Liver (tissue), 8 donors: ENCODE measurements at regions not wholly inside any gene's neighbourhood (a gene's known extent, or its start where the extent isn't known, plus 50 kb on each side); places are given as distances from the start of the nearest gene placed in this dataset.

Source experiments
- DNase-seq: peaks from one replicate; pipeline ENCODE4 v3.0.0-alpha.2; 2017; ENCODE audit warnings: low spot score
- H3K27ac ChIP-seq, 2 donors: one replicate each; pipeline ENCODE4 v1.7.0; 2013; ENCODE audit warnings: inconsistent platforms in 2 of 2, low read length in 2 of 2, control low read depth in 1 of 2, low read depth in 1 of 2, mild to moderate bottlenecking in 1 of 2
- H3K27me3 ChIP-seq, 4 donors: one replicate each; pipeline versions ENCODE4 v1.6.1 to v1.7.0; 2013; ENCODE audit warnings: low read length in 3 of 4, inconsistent platforms in 1 of 4, mild to moderate bottlenecking in 1 of 4, moderate library complexity in 1 of 4; ENCODE audit not compliant: control insufficient read depth in 4 of 4, insufficient read depth in 4 of 4
- H3K36me3 ChIP-seq, 4 donors: one replicate each; pipeline versions ENCODE4 v1.6.1 to v1.7.0; 2013; ENCODE audit warnings: low read length in 3 of 4, mild to moderate bottlenecking in 3 of 4, low read depth in 1 of 4, moderate library complexity in 1 of 4; ENCODE audit not compliant: control insufficient read depth in 4 of 4, insufficient read depth in 3 of 4
- H3K4me1 ChIP-seq, 4 donors: one replicate each; pipeline versions ENCODE4 v1.6.1 to v1.7.0; 2013; ENCODE audit warnings: low read length in 3 of 4, mild to moderate bottlenecking in 3 of 4, moderate library complexity in 1 of 4; ENCODE audit not compliant: control insufficient read depth in 4 of 4, insufficient read depth in 4 of 4
- H3K4me3 ChIP-seq, 3 donors: one replicate each; pipeline versions ENCODE4 v1.6.1 to v1.7.0; 2013; ENCODE audit warnings: low read length in 3 of 3, control low read depth in 1 of 3, low read depth in 1 of 3, mild to moderate bottlenecking in 1 of 3
- H3K9ac ChIP-seq, 2 donors: one replicate each; pipeline ENCODE4 v1.7.0; 2013; ENCODE audit warnings: low read length in 2 of 2, mild to moderate bottlenecking in 2 of 2, moderate library complexity in 2 of 2, control low read depth in 1 of 2, low read depth in 1 of 2
- H3K9me3 ChIP-seq, 4 donors: one replicate each; pipeline versions ENCODE4 v1.6.1 to v1.7.0; 2013; ENCODE audit warnings: low read length in 3 of 4; ENCODE audit not compliant: control insufficient read depth in 4 of 4
- EGR1 ChIP-seq, 2 donors: IDR thresholded peaks; 2 replicates each; pipeline ENCODE4 v1.6.1; 2016 to 2018; ENCODE audit warnings: antibody characterized with exemption in 2 of 2, low read depth in 2 of 2
- FOXA1 ChIP-seq: IDR thresholded peaks from 2 replicates; pipeline ENCODE4 v1.6.1; 2016; ENCODE audit warnings: antibody characterized with exemption
- FOXA2 ChIP-seq: IDR thresholded peaks from 2 replicates; pipeline ENCODE4 v1.6.1; 2016; ENCODE audit warnings: antibody characterized with exemption
- GABPA ChIP-seq, 2 donors: IDR thresholded peaks in 1 of 2; conservative IDR thresholded peaks in 1 of 2; 2 replicates each; pipeline ENCODE4 v1.6.1; 2016; ENCODE audit warnings: antibody characterized with exemption in 2 of 2, mild to moderate bottlenecking in 1 of 2, moderate library complexity in 1 of 2
- HNF4A ChIP-seq, 2 donors: conservative IDR thresholded peaks; 2 replicates each; pipeline ENCODE4 v1.6.1; 2016; ENCODE audit warnings: antibody characterized with exemption in 2 of 2, mild to moderate bottlenecking in 2 of 2
- JUND ChIP-seq, 2 donors: IDR thresholded peaks; 2 replicates each; pipeline ENCODE4 v1.6.1; 2016; ENCODE audit warnings: antibody characterized with exemption in 2 of 2
- NR2F2 ChIP-seq: IDR thresholded peaks from 2 replicates; pipeline ENCODE4 v1.6.1; 2016; ENCODE audit warnings: antibody characterized with exemption
- RAD21 ChIP-seq, 2 donors: IDR thresholded peaks; 2 replicates each; pipeline ENCODE4 v1.6.1; 2016; ENCODE audit warnings: antibody characterized with exemption in 2 of 2, mild to moderate bottlenecking in 2 of 2
- REST ChIP-seq: IDR thresholded peaks from 2 replicates; pipeline ENCODE4 v1.6.1; 2016; ENCODE audit warnings: antibody characterized with exemption, mild to moderate bottlenecking
- RXRA ChIP-seq, 2 donors: IDR thresholded peaks; 2 replicates each; pipeline ENCODE4 v1.6.1; 2017 to 2018; ENCODE audit warnings: antibody characterized with exemption in 2 of 2, mild to moderate bottlenecking in 1 of 2
- SP1 ChIP-seq: IDR thresholded peaks from 2 replicates; pipeline ENCODE4 v1.6.1; 2018; ENCODE audit warnings: antibody characterized with exemption, mild to moderate bottlenecking
- TAF1 ChIP-seq: conservative IDR thresholded peaks from 2 replicates; pipeline ENCODE4 v1.6.1; 2016; ENCODE audit warnings: antibody characterized with exemption, mild to moderate bottlenecking
- YY1 ChIP-seq: IDR thresholded peaks from 2 replicates; pipeline ENCODE4 v1.6.1; 2016; ENCODE audit warnings: antibody characterized with exemption, mild to moderate bottlenecking
- WGBS: extraction: QIAGEN DNeasy Blood & Tissue Kit; methylation state at CpG from one replicate; pipeline ENCODE4 v1.1.7; 2013; 5-methylcytosine and 5-hydroxymethylcytosine counted together
- TF ChIP-seq, protein P1 (sequence below): IDR thresholded peaks from 2 replicates; pipeline ENCODE4 v1.6.1; 2016; ENCODE audit warnings: antibody characterized with exemption
- TF ChIP-seq, protein P2 (sequence below): fragments of 150-350 bp; IDR thresholded peaks from 2 replicates; pipeline ENCODE4 v1.5.1; 2017; ENCODE audit warnings: improper control_type of control experiment, low read depth, low read length; ENCODE audit not compliant: missing input control
- TF ChIP-seq, protein P3 (sequence below): IDR thresholded peaks from 2 replicates; pipeline ENCODE4 v1.6.1; 2016; ENCODE audit warnings: antibody characterized with exemption
- TF ChIP-seq, protein P4 (sequence below): IDR thresholded peaks from 2 replicates; pipeline ENCODE4 v1.6.1; 2016; ENCODE audit warnings: antibody characterized with exemption
- donor health status: healthy.
- donor health status: healthy.
- donor health status: healthy.
- donor health status: healthy.
- donor health status: healthy.

DNA sequence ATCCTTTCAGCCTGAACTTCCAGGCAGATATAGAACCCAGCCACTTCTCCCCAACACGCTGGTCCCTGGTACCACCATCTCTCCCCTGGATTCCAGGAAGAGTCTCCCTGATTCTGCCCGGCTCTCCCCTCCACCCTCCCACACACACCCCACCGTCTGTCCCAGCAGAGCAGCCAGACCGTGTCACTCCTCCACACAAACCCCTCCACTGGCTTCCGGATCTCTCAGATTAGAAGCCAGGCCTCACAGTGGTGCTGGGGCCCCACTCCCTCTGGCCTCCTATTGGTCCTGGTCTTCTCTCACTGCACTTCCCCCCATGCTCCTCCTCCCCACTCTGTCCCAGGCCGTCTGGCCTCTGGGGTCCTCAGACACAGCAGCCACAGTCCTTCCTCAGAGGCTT, 52.4 kb upstream of the CDKN3 start:
- H3K9ac ChIP-seq, result no peak overlapping the region
- DNase-seq, result no peak
- H3K4me3 ChIP-seq, result no peak overlapping the region
- WGBS, result 70% methylated on average over 6 of the region's 6 CpGs
- H3K36me3 ChIP-seq, result no peaks in the 10 kb centered on the region
- TF ChIP-seq REST, result no peak
- no peak for TF ChIP-seq YY1
- TF ChIP-seq, protein P1, sequence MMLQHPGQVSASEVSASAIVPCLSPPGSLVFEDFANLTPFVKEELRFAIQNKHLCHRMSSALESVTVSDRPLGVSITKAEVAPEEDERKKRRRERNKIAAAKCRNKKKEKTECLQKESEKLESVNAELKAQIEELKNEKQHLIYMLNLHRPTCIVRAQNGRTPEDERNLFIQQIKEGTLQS, result no peak
- TF ChIP-seq RXRA (IDR thresholded peaks at IDR 0.05), result no peak
- no peaks in the 10 kb centered on the region for H3K9me3 ChIP-seq
- H3K27me3 ChIP-seq, result no peaks in the 10 kb centered on the region
- no peak overlapping the region for H3K27ac ChIP-seq
- no peaks in the 10 kb centered on the region for H3K4me1 ChIP-seq

DNA sequence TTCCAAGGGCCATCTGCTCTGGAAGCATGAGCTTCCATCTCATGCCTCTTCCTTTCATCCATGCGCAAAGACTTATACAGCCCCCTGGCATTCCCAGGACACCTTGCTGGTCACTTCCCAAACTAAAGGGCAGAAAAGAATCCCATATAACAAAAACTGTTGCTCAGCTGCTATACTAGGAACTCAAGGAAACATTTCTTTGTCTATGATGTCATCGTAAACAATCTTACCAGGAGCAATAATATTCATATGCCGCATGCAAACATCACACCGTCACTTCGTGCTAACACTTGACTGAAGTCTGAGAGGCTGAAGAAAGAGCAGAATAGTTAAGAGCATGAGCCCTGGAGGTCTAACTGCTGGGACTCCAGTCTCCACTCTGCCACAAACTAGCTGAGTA, 50.5 kb upstream of the CDKN3 start:
- no peak overlapping the region for H3K27ac ChIP-seq
- no peak for TF ChIP-seq GABPA (IDR thresholded peaks at IDR 0.05 in 1 of 2, conservative IDR thresholded peaks at IDR 0.05 in 1 of 2)
- TF ChIP-seq RAD21 (IDR thresholded peaks at IDR 0.05), result no peak
- TF ChIP-seq, protein P2, sequence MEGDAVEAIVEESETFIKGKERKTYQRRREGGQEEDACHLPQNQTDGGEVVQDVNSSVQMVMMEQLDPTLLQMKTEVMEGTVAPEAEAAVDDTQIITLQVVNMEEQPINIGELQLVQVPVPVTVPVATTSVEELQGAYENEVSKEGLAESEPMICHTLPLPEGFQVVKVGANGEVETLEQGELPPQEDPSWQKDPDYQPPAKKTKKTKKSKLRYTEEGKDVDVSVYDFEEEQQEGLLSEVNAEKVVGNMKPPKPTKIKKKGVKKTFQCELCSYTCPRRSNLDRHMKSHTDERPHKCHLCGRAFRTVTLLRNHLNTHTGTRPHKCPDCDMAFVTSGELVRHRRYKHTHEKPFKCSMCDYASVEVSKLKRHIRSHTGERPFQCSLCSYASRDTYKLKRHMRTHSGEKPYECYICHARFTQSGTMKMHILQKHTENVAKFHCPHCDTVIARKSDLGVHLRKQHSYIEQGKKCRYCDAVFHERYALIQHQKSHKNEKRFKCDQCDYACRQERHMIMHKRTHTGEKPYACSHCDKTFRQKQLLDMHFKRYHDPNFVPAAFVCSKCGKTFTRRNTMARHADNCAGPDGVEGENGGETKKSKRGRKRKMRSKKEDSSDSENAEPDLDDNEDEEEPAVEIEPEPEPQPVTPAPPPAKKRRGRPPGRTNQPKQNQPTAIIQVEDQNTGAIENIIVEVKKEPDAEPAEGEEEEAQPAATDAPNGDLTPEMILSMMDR, result no peak
- TF ChIP-seq FOXA1, result no peak
- TF ChIP-seq, protein P3, sequence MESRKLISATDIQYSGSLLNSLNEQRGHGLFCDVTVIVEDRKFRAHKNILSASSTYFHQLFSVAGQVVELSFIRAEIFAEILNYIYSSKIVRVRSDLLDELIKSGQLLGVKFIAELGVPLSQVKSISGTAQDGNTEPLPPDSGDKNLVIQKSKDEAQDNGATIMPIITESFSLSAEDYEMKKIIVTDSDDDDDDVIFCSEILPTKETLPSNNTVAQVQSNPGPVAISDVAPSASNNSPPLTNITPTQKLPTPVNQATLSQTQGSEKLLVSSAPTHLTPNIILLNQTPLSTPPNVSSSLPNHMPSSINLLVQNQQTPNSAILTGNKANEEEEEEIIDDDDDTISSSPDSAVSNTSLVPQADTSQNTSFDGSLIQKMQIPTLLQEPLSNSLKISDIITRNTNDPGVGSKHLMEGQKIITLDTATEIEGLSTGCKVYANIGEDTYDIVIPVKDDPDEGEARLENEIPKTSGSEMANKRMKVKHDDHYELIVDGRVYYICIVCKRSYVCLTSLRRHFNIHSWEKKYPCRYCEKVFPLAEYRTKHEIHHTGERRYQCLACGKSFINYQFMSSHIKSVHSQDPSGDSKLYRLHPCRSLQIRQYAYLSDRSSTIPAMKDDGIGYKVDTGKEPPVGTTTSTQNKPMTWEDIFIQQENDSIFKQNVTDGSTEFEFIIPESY, result no peak
- TF ChIP-seq RXRA (IDR thresholded peaks at IDR 0.05), result no peak
- TF ChIP-seq, protein P1, result no peak
- TF ChIP-seq, protein P4, sequence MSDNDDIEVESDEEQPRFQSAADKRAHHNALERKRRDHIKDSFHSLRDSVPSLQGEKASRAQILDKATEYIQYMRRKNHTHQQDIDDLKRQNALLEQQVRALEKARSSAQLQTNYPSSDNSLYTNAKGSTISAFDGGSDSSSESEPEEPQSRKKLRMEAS, result no peak
- TF ChIP-seq JUND (IDR thresholded peaks at IDR 0.05), result no peak
- no peak for TF ChIP-seq HNF4A (conservative IDR thresholded peaks at IDR 0.05)
- TF ChIP-seq TAF1, result no peak
- TF ChIP-seq YY1, result no peak
- no peak for TF ChIP-seq SP1
- no peak for TF ChIP-seq EGR1 (IDR thresholded peaks at IDR 0.05; ENCODE audit: low read depth in 2 of 2)
- TF ChIP-seq FOXA2, result no peak
- TF ChIP-seq REST, result no peak
- TF ChIP-seq NR2F2, result no peak
- H3K4me1 ChIP-seq, result no peaks in the 10 kb centered on the region
- 92% methylated on average over 5 of the region's 5 CpGs for WGBS
- H3K36me3 ChIP-seq, result no peaks in the 10 kb centered on the region
- no peak overlapping the region for H3K4me3 ChIP-seq
- H3K9ac ChIP-seq, result no peak overlapping the region
- H3K9me3 ChIP-seq, result no peaks in the 10 kb centered on the region
- H3K27me3 ChIP-seq, result no peaks in the 10 kb centered on the region
- no peak for DNase-seq
